SK-N-SH (cell line): ENCODE measurements at regions not wholly inside any gene's neighbourhood (a gene's known extent, or its start where the extent isn't known, plus 50 kb on each side); places are given as distances from the start of the nearest gene placed in this dataset.

Experiments used
- CHD2 ChIP-seq: fragments of 150-350 bp; IDR thresholded peaks from 2 replicates; pipeline ENCODE4 v1.6.1; 2018; ENCODE audit warnings: low read length; ENCODE audit not compliant: partially characterized antibody
- GABPA ChIP-seq: IDR thresholded peaks from 2 replicates; pipeline ENCODE4 v1.4.0; 2012; ENCODE audit warnings: low read depth, mild to moderate bottlenecking
- MXI1 ChIP-seq: IDR thresholded peaks from 2 replicates; pipeline ENCODE4 v1.6.1; 2012; ENCODE audit warnings: mild to moderate bottlenecking, low read depth, low read length, improper control_type of control experiment
- RAD21 ChIP-seq: IDR thresholded peaks from 2 replicates; pipeline ENCODE4 v1.6.1; 2012; ENCODE audit warnings: mild to moderate bottlenecking, low read length
- TF ChIP-seq, protein P1 (sequence below): IDR thresholded peaks from 2 replicates; pipeline ENCODE4; 2012
- TF ChIP-seq, protein P2 (sequence below): fragments of 200-600 bp; sonication (generic); IDR thresholded peaks from 2 replicates; pipeline ENCODE4 v1.6.1; 2017; ENCODE audit warnings: antibody characterized with exemption, mild to moderate bottlenecking, moderate library complexity

DNA sequence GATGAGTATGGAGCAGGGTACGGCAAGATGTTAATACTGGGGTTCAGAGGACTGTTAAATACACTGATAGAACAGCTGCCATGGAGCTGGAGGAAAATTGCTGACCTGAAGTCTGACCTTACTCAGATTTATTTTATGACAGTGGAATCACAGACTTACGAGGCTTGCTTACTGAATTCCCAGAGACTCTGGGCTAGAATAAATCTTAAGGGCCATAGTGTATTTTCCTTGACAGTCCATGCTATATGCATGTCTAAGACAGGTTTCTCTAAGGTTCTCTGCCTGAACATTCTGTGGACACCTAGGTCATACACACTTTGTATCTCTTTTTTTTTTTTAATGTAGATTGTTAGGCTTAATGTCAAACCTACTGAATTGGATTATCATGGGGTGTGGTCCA lies 633.2 kb upstream of the ACTRT1 start:
- TF ChIP-seq, protein P1, sequence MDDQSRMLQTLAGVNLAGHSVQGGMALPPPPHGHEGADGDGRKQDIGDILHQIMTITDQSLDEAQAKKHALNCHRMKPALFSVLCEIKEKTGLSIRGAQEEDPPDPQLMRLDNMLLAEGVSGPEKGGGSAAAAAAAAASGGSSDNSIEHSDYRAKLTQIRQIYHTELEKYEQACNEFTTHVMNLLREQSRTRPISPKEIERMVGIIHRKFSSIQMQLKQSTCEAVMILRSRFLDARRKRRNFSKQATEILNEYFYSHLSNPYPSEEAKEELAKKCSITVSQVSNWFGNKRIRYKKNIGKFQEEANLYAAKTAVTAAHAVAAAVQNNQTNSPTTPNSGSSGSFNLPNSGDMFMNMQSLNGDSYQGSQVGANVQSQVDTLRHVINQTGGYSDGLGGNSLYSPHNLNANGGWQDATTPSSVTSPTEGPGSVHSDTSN = no peak
- TF ChIP-seq GABPA (no peak), CHD2 (no peak), RAD21 (no peak), MXI1 (no peak)
- TF ChIP-seq, protein P2, sequence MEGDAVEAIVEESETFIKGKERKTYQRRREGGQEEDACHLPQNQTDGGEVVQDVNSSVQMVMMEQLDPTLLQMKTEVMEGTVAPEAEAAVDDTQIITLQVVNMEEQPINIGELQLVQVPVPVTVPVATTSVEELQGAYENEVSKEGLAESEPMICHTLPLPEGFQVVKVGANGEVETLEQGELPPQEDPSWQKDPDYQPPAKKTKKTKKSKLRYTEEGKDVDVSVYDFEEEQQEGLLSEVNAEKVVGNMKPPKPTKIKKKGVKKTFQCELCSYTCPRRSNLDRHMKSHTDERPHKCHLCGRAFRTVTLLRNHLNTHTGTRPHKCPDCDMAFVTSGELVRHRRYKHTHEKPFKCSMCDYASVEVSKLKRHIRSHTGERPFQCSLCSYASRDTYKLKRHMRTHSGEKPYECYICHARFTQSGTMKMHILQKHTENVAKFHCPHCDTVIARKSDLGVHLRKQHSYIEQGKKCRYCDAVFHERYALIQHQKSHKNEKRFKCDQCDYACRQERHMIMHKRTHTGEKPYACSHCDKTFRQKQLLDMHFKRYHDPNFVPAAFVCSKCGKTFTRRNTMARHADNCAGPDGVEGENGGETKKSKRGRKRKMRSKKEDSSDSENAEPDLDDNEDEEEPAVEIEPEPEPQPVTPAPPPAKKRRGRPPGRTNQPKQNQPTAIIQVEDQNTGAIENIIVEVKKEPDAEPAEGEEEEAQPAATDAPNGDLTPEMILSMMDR = no peak
